Duodenal mucosa (tissue), 2 donors: ENCODE measurements at regions not wholly inside any gene's neighbourhood (a gene's known extent, or its start where the extent isn't known, plus 50 kb on each side); places are given as distances from the start of the nearest gene placed in this dataset.

Source experiments
- H3K27ac ChIP-seq: one replicate; pipeline ENCODE4 v1.7.0; 2013; ENCODE audit warnings: low read depth, low read length
- H3K27me3 ChIP-seq, 2 donors: one replicate each; pipeline ENCODE4 v1.7.0; 2013; ENCODE audit warnings: low read length in 2 of 2, control low read depth in 1 of 2; ENCODE audit not compliant: insufficient read depth in 2 of 2, control insufficient read depth in 1 of 2
- H3K36me3 ChIP-seq, 2 donors: one replicate each; pipeline ENCODE4 v1.7.0; 2013; ENCODE audit warnings: low read length in 2 of 2, control low read depth in 1 of 2; ENCODE audit not compliant: insufficient read depth in 2 of 2, control insufficient read depth in 1 of 2
- H3K4me1 ChIP-seq, 2 donors: one replicate each; pipeline ENCODE4 v1.7.0; 2013; ENCODE audit warnings: low read length in 2 of 2, control low read depth in 1 of 2; ENCODE audit not compliant: insufficient read depth in 2 of 2, control insufficient read depth in 1 of 2
- H3K4me3 ChIP-seq, 2 donors: one replicate each; pipeline ENCODE4 v1.7.0; 2013; ENCODE audit warnings: low read length in 2 of 2, low read depth in 1 of 2
- H3K9ac ChIP-seq, 2 donors: one replicate each; pipeline ENCODE4 v1.7.0; 2013; ENCODE audit warnings: low read length in 2 of 2, low read depth in 1 of 2
- H3K9me3 ChIP-seq, 2 donors: one replicate each; pipeline ENCODE4 v1.7.0; 2013; ENCODE audit warnings: low read length in 2 of 2, control low read depth in 1 of 2; ENCODE audit not compliant: control insufficient read depth in 1 of 2

- Histone ChIP-seq H3K27me3 (no peaks in the 10 kb centered on the region), H3K9me3 (no peaks in the 10 kb centered on the region), H3K27ac (no peak overlapping the region), H3K4me3 (no peak overlapping the region), H3K36me3 (no peaks in the 10 kb centered on the region), H3K4me1 (no peaks in the 10 kb centered on the region), H3K9ac (no peak overlapping the region)
Observed at GRCh38 chr2:595831-596592, 81.2 kb downstream of the TMEM18 start.

DNA sequence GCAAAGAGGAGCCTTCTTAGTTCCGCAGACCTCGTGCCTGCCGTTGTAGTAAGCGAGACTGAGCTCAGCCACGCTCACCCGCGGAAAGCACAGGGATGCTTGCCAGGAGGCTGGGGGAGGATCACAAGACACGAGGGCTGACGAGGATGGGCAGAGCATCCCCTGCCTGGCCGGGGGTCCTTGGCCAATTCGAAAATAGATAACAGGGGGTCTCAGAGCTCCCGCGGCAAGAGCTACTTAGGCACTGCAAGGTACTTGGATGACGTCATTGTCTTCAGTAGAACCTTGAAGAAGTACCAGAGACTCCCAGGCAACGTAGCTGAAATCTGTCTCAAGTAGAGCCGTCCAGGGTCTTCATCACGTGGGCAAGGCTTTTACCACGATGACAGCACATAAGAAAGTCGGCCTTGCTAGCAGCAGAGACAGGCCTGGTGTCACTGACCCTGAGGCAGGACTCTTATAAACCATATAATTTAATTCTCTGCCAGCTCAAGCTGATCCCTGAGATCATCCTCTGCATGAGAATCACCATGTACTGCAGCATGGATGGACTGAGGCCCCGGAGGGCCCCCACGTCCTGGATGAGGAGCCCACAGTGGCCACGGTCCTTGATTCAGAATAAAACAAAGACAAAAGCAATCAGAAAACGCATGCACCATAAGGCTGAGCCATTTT lies 81.9 kb downstream of the TMEM18 start:
- Histone ChIP-seq H3K27ac (no peak overlapping the region), H3K36me3 (no peaks in the 10 kb centered on the region), H3K9ac (no peak overlapping the region), H3K4me3 (no peak overlapping the region), H3K9me3 (no peaks in the 10 kb centered on the region), H3K4me1 (no peaks in the 10 kb centered on the region), H3K27me3 (no peaks in the 10 kb centered on the region)

DNA sequence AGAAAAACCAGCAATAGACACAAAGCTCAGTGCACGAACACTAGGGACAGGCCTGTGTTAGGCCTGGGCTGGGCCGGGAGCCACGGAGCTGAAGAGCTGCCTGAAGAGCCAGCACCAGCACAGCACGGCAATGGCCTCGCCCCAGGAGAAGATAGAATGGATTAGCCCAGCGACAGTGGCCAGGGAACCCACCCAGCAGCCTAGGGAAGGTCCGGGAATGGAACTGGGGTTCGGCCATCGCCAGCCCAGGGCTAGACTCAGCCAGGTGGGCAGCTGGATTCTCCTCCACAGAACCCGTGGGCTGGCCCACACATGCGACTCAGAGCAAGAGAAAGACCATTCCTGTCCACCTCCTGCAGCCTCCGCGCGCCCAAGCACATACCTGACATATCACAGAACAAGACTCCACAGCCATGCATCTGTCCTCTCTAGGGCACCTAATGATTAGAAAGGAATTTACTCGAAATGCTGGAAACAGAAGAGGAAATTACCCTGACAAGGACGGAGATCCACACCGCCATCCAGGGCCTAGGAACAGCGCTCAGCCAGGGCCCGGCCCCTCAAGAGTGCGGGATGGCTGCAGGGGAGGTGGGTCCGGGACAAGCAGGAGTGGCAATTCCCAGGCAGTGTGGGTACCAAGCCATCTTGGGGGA lies 82.8 kb downstream of the TMEM18 start:
- Histone ChIP-seq H3K36me3 (no peaks in the 10 kb centered on the region), H3K4me1 (no peaks in the 10 kb centered on the region), H3K4me3 (no peak overlapping the region), H3K9ac (no peak overlapping the region), H3K27me3 (no peaks in the 10 kb centered on the region), H3K9me3 (no peaks in the 10 kb centered on the region), H3K27ac (no peak overlapping the region)

GRCh38 chr2:593356-594026 lies 83.7 kb downstream of the TMEM18 start:
- Histone ChIP-seq H3K4me3 (no peak overlapping the region), H3K27ac (no peak overlapping the region), H3K4me1 (no peaks in the 10 kb centered on the region), H3K27me3 (no peaks in the 10 kb centered on the region), H3K9ac (no peak overlapping the region), H3K9me3 (no peaks in the 10 kb centered on the region), H3K36me3 (no peaks in the 10 kb centered on the region)

DNA sequence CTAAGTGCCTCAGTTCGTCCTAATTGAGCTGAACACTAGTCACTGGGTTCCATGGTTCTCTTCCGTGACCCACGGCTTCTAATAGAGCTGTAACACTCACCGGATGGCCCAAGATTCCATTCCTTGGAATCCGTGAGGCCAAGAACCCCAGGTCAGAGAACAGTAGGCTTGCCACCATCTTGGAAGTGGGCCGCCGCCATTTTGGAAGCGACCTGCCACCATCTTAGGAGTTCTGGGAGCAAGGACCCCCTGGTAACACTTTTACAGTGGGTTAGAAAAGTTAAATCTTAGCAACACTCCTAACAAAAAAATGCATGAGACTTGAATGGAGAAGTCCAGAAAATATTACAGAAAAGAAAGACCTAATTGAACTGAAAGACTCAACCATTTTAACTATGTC lies 84.5 kb downstream of the TMEM18 start:
- Histone ChIP-seq H3K36me3 (no peaks in the 10 kb centered on the region), H3K27ac (no peak overlapping the region), H3K4me1 (no peaks in the 10 kb centered on the region), H3K9me3 (no peaks in the 10 kb centered on the region), H3K4me3 (no peak overlapping the region), H3K27me3 (no peaks in the 10 kb centered on the region), H3K9ac (no peak overlapping the region)

DNA sequence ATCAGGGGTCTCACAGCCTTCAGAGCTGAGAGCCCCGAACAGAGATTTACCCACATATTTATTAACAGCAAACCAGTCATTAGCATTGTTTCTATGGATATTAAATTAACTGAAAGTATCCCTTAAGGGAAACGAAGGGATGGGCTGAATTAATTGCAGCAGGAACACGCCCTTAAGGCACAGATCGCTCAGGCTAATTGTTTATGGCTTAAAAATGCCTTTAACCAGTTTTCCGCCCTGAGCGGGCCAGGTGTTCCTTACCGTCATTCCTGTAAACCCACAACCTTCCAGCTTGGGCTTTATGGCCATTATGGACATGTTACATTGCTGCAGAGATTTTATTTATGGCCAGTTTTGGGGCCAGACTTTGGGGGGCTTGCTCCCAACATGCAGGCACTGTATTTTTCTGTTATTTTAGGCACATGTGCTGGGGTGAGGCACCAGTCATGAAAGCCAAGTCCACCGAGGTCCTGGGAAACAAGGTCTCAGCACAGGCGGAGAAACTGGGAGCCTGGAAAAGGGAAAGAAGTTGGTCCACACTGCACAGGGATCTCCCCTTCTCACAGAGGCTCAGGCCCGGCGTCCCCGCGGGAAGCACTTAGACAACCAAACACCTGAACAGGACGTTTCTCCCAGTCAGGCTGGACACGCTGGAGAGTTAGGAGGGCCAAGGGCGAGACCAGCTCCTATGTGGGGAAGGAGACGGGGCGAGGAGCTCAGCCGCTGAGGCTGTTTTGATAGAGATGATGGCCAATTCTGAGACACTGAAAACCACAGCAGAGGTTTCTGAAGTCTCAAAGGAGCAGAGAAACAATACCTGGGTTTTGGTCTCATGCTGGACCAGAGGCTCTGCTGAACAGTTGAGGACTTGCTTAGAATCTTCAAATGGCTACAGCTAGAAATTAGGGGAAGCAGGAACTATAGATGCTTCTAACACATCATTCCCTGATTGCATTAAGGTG lies 86.7 kb downstream of the TMEM18 start:
- Histone ChIP-seq H3K4me1 (peaks cover 0 to 1% of the 10 kb centered on the region in 2 donors), H3K36me3 (no peaks in the 10 kb centered on the region), H3K27me3 (no peaks in the 10 kb centered on the region), H3K4me3 (no peak overlapping the region), H3K27ac (no peak overlapping the region), H3K9me3 (no peaks in the 10 kb centered on the region), H3K9ac (no peak overlapping the region)

DNA sequence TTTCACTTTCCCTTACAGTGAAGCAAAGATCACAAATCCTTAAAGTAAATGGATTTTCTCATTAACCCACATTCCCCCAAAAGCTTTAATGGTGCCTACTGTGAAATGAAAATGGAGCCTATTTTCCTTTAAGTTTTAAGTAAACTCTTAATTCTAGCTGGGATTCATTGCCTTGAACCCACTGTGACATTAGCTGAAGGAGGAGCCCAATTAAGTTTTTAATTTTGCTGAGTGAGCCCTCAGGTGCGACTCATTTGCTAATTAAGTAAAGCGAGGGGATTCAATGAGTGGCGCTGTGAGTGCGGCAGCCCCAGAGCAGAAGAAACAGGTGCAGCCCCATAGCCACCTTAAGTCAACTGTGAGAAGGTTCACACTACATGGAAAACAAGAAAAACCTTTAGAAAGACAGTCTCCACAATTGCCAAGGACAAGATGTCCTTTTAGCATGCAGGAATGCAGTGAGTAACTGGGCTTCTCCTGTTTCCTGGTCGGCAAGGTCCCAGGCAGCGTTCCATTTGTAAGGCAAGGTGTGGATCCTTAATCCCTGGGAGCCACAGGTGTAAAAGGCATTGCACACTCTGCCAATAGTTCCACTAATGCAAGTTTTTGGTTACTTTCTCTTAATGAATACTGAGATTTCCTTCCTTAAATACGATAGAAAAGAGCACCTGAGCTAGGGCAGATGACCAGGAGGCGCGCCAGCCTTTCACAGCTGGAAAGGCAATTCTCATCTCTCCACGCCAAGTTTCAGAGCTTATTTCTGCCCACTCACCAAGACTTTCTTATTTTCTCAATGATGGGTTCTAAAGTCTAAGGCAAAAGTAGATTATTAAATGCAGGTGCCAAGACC lies 87.7 kb downstream of the TMEM18 start:
- Histone ChIP-seq H3K27ac (no peak overlapping the region), H3K4me1 (peaks cover 0 to 4% of the 10 kb centered on the region in 2 donors), H3K9ac (no peak overlapping the region), H3K9me3 (no peaks in the 10 kb centered on the region), H3K4me3 (no peak overlapping the region), H3K27me3 (no peaks in the 10 kb centered on the region), H3K36me3 (no peaks in the 10 kb centered on the region)

DNA sequence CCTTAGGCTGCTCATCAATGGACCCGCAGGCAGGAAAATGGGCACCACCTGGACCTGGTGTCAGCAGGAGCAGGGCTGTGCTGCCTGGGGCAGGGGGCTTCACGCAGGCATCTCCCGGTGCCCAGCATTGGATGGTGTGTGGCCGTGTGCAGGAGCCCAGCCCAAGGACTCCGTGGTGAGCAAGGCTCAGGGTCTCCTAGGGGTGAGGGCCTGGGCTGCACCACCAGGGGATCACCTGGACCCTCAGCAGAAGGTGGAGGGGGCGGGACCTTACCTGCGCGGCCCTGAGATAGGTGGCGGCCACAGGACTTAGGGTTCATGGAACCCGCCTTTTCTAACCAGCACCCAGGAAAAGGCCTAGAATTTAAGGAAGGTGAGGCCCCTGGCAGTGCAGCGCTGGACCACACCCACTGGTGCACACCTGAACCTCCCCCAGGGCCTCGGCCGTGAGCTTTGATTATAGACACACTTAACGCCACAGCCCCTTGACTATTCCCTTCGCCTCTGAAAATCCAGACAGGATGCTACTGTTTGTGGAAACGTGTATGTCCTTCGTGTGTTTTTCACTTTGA lies 89.0 kb downstream of the TMEM18 start:
- Histone ChIP-seq H3K36me3 (no peaks in the 10 kb centered on the region), H3K4me3 (no peak overlapping the region), H3K9me3 (no peaks in the 10 kb centered on the region), H3K4me1 (peaks cover 0 to 4% of the 10 kb centered on the region in 2 donors), H3K9ac (no peak overlapping the region), H3K27ac (no peak overlapping the region), H3K27me3 (no peaks in the 10 kb centered on the region)
